ENCODE measurements at regions not wholly inside any gene's neighbourhood (a gene's known extent, or its start where the extent isn't known, plus 50 kb on each side); places are given as distances from the start of the nearest gene placed in this dataset.

DNA sequence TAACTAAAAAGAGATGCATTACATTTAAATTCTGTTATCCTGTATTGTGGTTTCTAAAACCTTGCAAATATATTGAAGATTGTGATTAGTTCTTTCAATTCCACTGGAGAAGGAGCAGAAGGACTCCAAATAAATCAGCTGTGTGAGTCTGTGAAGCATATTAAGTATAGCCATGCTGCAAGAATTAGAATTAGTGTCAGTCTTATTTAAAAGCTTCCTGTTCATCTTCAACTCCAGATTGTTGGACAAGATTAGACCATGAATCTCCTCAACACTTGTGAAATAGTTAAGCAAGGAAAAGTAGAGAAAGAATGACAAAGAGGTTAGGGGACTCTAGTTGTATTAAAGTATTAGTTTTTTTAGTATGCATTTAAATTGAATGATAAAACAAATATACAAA is 92.5 kb upstream of the LRP1B start:
- TF ChIP-seq EZH2phosphoT487 (IDR thresholded peaks at IDR 0.05; ENCODE audit: borderline replicate concordance, low read length), result no peak
- TF ChIP-seq CTCF (IDR thresholded peaks at IDR 0.05; ENCODE audit: low read depth, low read length, poor library complexity, severe bottlenecking), result no peak
- no peaks in the 10 kb centered on the region for H3K9me2 ChIP-seq (replicated peaks; ENCODE audit: control insufficient read depth, low read length)
- peaks cover 4% of the 10 kb centered on the region; the same call in 1 of the 2 replicates for H3K4me1 ChIP-seq (ENCODE audit: control insufficient read depth, low read length)
- H3K4me3 ChIP-seq (ENCODE audit: low read length), result no peak overlapping the region
- H3K36me3 ChIP-seq (ENCODE audit: control insufficient read depth, low read length), result no peaks in the 10 kb centered on the region
- no peak overlapping the region for H3K27ac ChIP-seq (ENCODE audit: low read depth, low read length)
- no peaks in the 10 kb centered on the region for H3K27me3 ChIP-seq (ENCODE audit: control insufficient read depth, low read length)
- H3K79me2 ChIP-seq (ENCODE audit: control insufficient read depth, low read length), result no peaks in the 10 kb centered on the region
- no peak overlapping the region for H3K4me2 ChIP-seq (ENCODE audit: low read length)
- no peaks in the 10 kb centered on the region for H3K9me3 ChIP-seq (ENCODE audit: control insufficient read depth, insufficient read depth, low read length)
- H4K20me1 ChIP-seq (ENCODE audit: control insufficient read depth, insufficient read depth, low read depth, low read length), result no peaks in the 10 kb centered on the region
- H3F3A ChIP-seq (ENCODE audit: control insufficient read depth, insufficient read depth), result no peaks in the 10 kb centered on the region

DNA sequence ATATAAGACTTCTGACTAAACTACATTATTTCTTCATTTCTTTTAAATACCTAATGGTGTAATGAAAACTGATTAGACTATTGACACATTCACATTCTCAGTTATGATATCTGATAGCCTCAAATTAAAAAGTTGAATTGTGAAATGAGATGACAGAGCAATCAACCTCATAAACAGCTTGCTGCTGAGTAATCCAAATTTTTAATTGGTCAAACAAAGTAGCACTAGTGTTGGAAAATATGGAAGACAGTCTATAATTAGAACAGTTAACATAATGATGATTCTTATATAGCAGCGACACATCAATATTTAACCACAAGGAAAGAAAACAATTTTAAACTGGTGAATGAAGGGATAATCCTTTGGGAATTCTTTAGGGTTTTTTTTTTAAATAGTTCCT is 91.9 kb upstream of the LRP1B start:
- Histone ChIP-seq H3K9me3 (ENCODE audit: control insufficient read depth, insufficient read depth, low read length) (no peaks in the 10 kb centered on the region), H3K4me2 (ENCODE audit: low read length) (no peak overlapping the region), H3F3A (ENCODE audit: control insufficient read depth, insufficient read depth) (no peaks in the 10 kb centered on the region), H3K4me1 (ENCODE audit: control insufficient read depth, low read length) (peaks cover 4% of the 10 kb centered on the region; the same call in 1 of the 2 replicates), H3K27me3 (ENCODE audit: control insufficient read depth, low read length) (no peaks in the 10 kb centered on the region), H3K9me2 (replicated peaks; ENCODE audit: control insufficient read depth, low read length) (no peaks in the 10 kb centered on the region), H3K4me3 (ENCODE audit: low read length) (no peak overlapping the region), H3K79me2 (ENCODE audit: control insufficient read depth, low read length) (no peaks in the 10 kb centered on the region), H4K20me1 (ENCODE audit: control insufficient read depth, insufficient read depth, low read depth, low read length) (no peaks in the 10 kb centered on the region), H3K36me3 (ENCODE audit: control insufficient read depth, low read length) (no peaks in the 10 kb centered on the region), H3K27ac (ENCODE audit: low read depth, low read length) (no peak overlapping the region)
- TF ChIP-seq EZH2phosphoT487 (IDR thresholded peaks at IDR 0.05; ENCODE audit: borderline replicate concordance, low read length) (no peak), CTCF (IDR thresholded peaks at IDR 0.05; ENCODE audit: low read depth, low read length, poor library complexity, severe bottlenecking) (no peak)

- H3K9me2 ChIP-seq (replicated peaks; ENCODE audit: control insufficient read depth, low read length), result no peaks in the 10 kb centered on the region
- no peaks in the 10 kb centered on the region for H3K27me3 ChIP-seq (ENCODE audit: control insufficient read depth, low read length)
- no peak overlapping the region for H3K4me3 ChIP-seq (ENCODE audit: low read length)
- no peaks in the 10 kb centered on the region for H4K20me1 ChIP-seq (ENCODE audit: control insufficient read depth, insufficient read depth, low read depth, low read length)
- TF ChIP-seq EZH2phosphoT487 (IDR thresholded peaks at IDR 0.05; ENCODE audit: borderline replicate concordance, low read length), result no peak
- TF ChIP-seq CTCF (IDR thresholded peaks at IDR 0.05; ENCODE audit: low read depth, low read length, poor library complexity, severe bottlenecking), result no peak
- H3K27ac ChIP-seq (ENCODE audit: low read depth, low read length), result no peak overlapping the region
- no peaks in the 10 kb centered on the region for H3F3A ChIP-seq (ENCODE audit: control insufficient read depth, insufficient read depth)
- H3K36me3 ChIP-seq (ENCODE audit: control insufficient read depth, low read length), result no peaks in the 10 kb centered on the region
- H3K79me2 ChIP-seq (ENCODE audit: control insufficient read depth, low read length), result no peaks in the 10 kb centered on the region
- no peaks in the 10 kb centered on the region for H3K9me3 ChIP-seq (ENCODE audit: control insufficient read depth, insufficient read depth, low read length)
- H3K4me1 ChIP-seq (ENCODE audit: control insufficient read depth, low read length), result peaks cover under 1% of the 10 kb centered on the region; the same call in 1 of the 2 replicates
- H3K4me2 ChIP-seq (ENCODE audit: low read length), result no peak overlapping the region
Measured at GRCh38 chr2:142220901-142221300, 90.1 kb upstream of the LRP1B start.

GRCh38 chr2:142220239-142220638 is 89.4 kb upstream of the LRP1B start:
- no peak overlapping the region for H3K4me2 ChIP-seq (ENCODE audit: low read length)
- no peaks in the 10 kb centered on the region for H3K9me3 ChIP-seq (ENCODE audit: control insufficient read depth, insufficient read depth, low read length)
- TF ChIP-seq CTCF (IDR thresholded peaks at IDR 0.05; ENCODE audit: low read depth, low read length, poor library complexity, severe bottlenecking) (no peak), EZH2phosphoT487 (IDR thresholded peaks at IDR 0.05; ENCODE audit: borderline replicate concordance, low read length) (no peak)
- no peaks in the 10 kb centered on the region for H3K9me2 ChIP-seq (replicated peaks; ENCODE audit: control insufficient read depth, low read length)
- no peaks in the 10 kb centered on the region for H3F3A ChIP-seq (ENCODE audit: control insufficient read depth, insufficient read depth)
- H3K27me3 ChIP-seq (ENCODE audit: control insufficient read depth, low read length), result no peaks in the 10 kb centered on the region
- no peak overlapping the region for H3K27ac ChIP-seq (ENCODE audit: low read depth, low read length)
- H3K79me2 ChIP-seq (ENCODE audit: control insufficient read depth, low read length), result no peaks in the 10 kb centered on the region
- no peaks in the 10 kb centered on the region for H3K4me1 ChIP-seq (ENCODE audit: control insufficient read depth, low read length)
- H3K36me3 ChIP-seq (ENCODE audit: control insufficient read depth, low read length), result no peaks in the 10 kb centered on the region
- no peaks in the 10 kb centered on the region for H4K20me1 ChIP-seq (ENCODE audit: control insufficient read depth, insufficient read depth, low read depth, low read length)
- no peak overlapping the region for H3K4me3 ChIP-seq (ENCODE audit: low read length)

Data from DOHH2 (cell line).